ENCODE measurements at regions not wholly inside any gene's neighbourhood (a gene's known extent, or its start where the extent isn't known, plus 50 kb on each side); places are given as distances from the start of the nearest gene placed in this dataset.

DNA sequence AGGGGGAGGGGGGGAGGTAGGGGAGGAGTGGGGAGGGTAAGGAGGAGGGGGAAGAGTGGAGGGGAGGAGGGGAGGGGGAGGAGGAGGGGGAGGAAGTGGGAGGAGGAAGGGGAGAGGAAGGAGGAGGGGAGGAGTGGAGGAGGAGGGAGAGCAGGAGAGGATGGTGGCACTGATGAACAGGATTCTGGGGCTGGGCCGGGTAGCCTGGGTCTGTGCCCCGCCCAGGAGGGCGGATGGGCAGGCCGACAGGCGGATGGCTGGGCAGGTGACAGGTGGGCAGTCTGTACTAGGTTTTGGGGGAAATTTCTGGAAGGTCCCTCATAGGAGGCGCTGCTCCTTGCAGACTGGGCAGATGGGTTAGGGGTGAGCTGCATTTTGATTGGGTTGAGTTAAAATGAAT, 66.0 kb upstream of the ADRA2C start:
- H3K27me3 Mint-ChIP-seq (ENCODE audit: insufficient read depth) = peaks cover 7% of the 10 kb centered on the region

DNA sequence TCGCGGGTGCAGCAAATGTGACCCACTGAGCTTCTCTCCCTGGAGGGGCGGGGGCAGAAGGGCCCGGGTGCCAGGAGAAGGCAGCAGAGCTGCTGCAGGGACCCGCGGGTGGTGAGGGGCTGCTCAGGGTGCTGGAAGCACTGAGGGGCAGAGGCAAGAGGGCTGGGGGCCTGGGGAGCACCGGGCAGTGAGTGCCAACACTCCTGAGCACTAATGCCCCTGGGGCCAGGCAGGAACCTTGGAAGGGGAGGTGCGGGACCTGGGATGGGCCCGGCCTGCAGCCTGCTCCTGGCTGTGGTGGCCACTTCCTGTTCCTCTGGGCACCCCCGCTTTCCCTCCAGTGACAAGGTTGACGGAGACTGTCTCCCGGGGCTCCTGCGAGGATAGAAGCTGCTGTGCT, 66.5 kb upstream of the ADRA2C start:
- H3K27me3 ChIP-seq (ENCODE audit: control insufficient read depth, insufficient read depth, low read length, poor library complexity, severe bottlenecking) = no peaks in the 10 kb centered on the region
- no peaks in the 10 kb centered on the region for H3K4me1 ChIP-seq (ENCODE audit: control insufficient read depth, insufficient read depth, low read length)
- Mint-ChIP-seq H3K27me3 (ENCODE audit: insufficient read depth) (peaks cover 9% of the 10 kb centered on the region), H3K36me3 (ENCODE audit: low read depth) (no peaks in the 10 kb centered on the region), H3K9me3 (peaks cover 26% of the 10 kb centered on the region), H3K27ac (no peak overlapping the region), H3K4me1 (no peaks in the 10 kb centered on the region), H3K4me3 (no peak overlapping the region)
- H3K27ac ChIP-seq (ENCODE audit: low read depth, low read length) = no peak overlapping the region
- TF ChIP-seq, protein P1, sequence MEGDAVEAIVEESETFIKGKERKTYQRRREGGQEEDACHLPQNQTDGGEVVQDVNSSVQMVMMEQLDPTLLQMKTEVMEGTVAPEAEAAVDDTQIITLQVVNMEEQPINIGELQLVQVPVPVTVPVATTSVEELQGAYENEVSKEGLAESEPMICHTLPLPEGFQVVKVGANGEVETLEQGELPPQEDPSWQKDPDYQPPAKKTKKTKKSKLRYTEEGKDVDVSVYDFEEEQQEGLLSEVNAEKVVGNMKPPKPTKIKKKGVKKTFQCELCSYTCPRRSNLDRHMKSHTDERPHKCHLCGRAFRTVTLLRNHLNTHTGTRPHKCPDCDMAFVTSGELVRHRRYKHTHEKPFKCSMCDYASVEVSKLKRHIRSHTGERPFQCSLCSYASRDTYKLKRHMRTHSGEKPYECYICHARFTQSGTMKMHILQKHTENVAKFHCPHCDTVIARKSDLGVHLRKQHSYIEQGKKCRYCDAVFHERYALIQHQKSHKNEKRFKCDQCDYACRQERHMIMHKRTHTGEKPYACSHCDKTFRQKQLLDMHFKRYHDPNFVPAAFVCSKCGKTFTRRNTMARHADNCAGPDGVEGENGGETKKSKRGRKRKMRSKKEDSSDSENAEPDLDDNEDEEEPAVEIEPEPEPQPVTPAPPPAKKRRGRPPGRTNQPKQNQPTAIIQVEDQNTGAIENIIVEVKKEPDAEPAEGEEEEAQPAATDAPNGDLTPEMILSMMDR (conservative IDR thresholded peaks at IDR 0.05) = no peak
- H3K9me3 ChIP-seq (ENCODE audit: control insufficient read depth, low read length) = peaks cover 16% of the 10 kb centered on the region
- 80 to 88% methylated on average over 6 to 13 of the region's 13 CpGs for WGBS, 2 experiments (ENCODE audit: insufficient coverage in 1 of 2, insufficient read length in 1 of 2)
- DNase-seq = no peak
- H3K9ac ChIP-seq (ENCODE audit: extremely low read depth, low read length, poor library complexity, severe bottlenecking) = no peak overlapping the region
- H3K4me3 ChIP-seq (ENCODE audit: low read length) = no peak overlapping the region
- no peaks in the 10 kb centered on the region for H3K36me3 ChIP-seq (ENCODE audit: control insufficient read depth, insufficient read depth, low read length)

More for the DNA sequence above, 66.0 kb upstream of the ADRA2C start:
- H3K9me3 Mint-ChIP-seq = peaks cover 25% of the 10 kb centered on the region
- Histone ChIP-seq H3K9me3 (ENCODE audit: control insufficient read depth, low read length) (peaks cover 16% of the 10 kb centered on the region), H3K27me3 (ENCODE audit: control insufficient read depth, insufficient read depth, low read length, poor library complexity, severe bottlenecking) (no peaks in the 10 kb centered on the region), H3K36me3 (ENCODE audit: control insufficient read depth, insufficient read depth, low read length) (no peaks in the 10 kb centered on the region), H3K4me1 (ENCODE audit: control insufficient read depth, insufficient read depth, low read length) (no peaks in the 10 kb centered on the region), H3K9ac (ENCODE audit: extremely low read depth, low read length, poor library complexity, severe bottlenecking) (no peak overlapping the region), H3K27ac (ENCODE audit: low read depth, low read length) (no peak overlapping the region), H3K4me3 (ENCODE audit: low read length) (no peak overlapping the region)
- H3K36me3 Mint-ChIP-seq (ENCODE audit: low read depth) = no peaks in the 10 kb centered on the region
- no peak overlapping the region for H3K27ac Mint-ChIP-seq
- TF ChIP-seq, protein P1 (conservative IDR thresholded peaks at IDR 0.05) = no peak
- DNase-seq = no peak
- H3K4me3 Mint-ChIP-seq = no peak overlapping the region
- H3K4me1 Mint-ChIP-seq = no peaks in the 10 kb centered on the region
- WGBS, 2 experiments (ENCODE audit: insufficient coverage in 1 of 2, insufficient read length in 1 of 2) = 89 to 100% methylated on average over 4 to 6 of the region's 6 CpGs

DNA sequence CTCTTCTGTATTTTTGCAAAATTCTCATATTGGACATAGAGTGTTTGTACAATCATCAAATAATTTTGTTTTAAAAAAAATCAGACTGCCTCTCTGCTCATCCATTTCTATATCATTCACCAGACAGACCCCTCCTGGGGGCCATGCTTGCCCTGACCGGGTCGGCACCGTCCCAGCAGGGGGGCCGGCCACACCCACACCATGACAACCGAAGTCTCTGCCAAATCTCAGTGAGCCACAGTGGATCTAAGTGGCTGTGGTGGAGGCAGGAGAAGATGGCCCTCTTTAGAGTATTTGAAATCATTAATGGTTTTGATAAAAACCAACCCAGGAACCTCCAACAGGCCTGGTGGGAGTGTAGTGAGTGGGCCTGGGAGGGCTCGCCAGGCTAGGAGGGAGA, 66.9 kb upstream of the ADRA2C start:
- H3K4me1 ChIP-seq (ENCODE audit: control insufficient read depth, insufficient read depth, low read length) = no peaks in the 10 kb centered on the region
- Mint-ChIP-seq H3K9me3 (peaks cover 26% of the 10 kb centered on the region), H3K4me3 (no peak overlapping the region), H3K36me3 (ENCODE audit: low read depth) (no peaks in the 10 kb centered on the region), H3K4me1 (no peaks in the 10 kb centered on the region), H3K27ac (no peak overlapping the region), H3K27me3 (ENCODE audit: insufficient read depth) (peaks cover 10% of the 10 kb centered on the region)
- H3K9ac ChIP-seq (ENCODE audit: extremely low read depth, low read length, poor library complexity, severe bottlenecking) = no peak overlapping the region
- no peak overlapping the region for H3K27ac ChIP-seq (ENCODE audit: low read depth, low read length)
- TF ChIP-seq, protein P1 (conservative IDR thresholded peaks at IDR 0.05) = no peak
- H3K4me3 ChIP-seq (ENCODE audit: low read length) = no peak overlapping the region
- WGBS, 2 experiments (ENCODE audit: insufficient coverage in 1 of 2, insufficient read length in 1 of 2) = 80 to 89% methylated on average over 1 to 6 of the region's 6 CpGs
- no peaks in the 10 kb centered on the region for H3K36me3 ChIP-seq (ENCODE audit: control insufficient read depth, insufficient read depth, low read length)
- H3K9me3 ChIP-seq (ENCODE audit: control insufficient read depth, low read length) = peaks cover 16% of the 10 kb centered on the region
- no peaks in the 10 kb centered on the region for H3K27me3 ChIP-seq (ENCODE audit: control insufficient read depth, insufficient read depth, low read length, poor library complexity, severe bottlenecking)
- DNase-seq = no peak

Data from endodermal cell (in vitro differentiated cells).